GM10266 (cell line): ENCODE measurements at regions not wholly inside any gene's neighbourhood (a gene's known extent, or its start where the extent isn't known, plus 50 kb on each side); places are given as distances from the start of the nearest gene placed in this dataset.

Source experiments
- DNase-seq: peaks from one replicate; pipeline ENCODE4 v3.0.0; 2012; ENCODE audit errors: extremely low spot score
- TF ChIP-seq, protein P1 (sequence below): IDR thresholded peaks from 2 replicates; pipeline ENCODE4 v1.5.1; 2012; ENCODE audit warnings: mild to moderate bottlenecking, low read depth; ENCODE audit not compliant: control insufficient read depth, insufficient read depth; ENCODE audit errors: missing control alignments

DNA sequence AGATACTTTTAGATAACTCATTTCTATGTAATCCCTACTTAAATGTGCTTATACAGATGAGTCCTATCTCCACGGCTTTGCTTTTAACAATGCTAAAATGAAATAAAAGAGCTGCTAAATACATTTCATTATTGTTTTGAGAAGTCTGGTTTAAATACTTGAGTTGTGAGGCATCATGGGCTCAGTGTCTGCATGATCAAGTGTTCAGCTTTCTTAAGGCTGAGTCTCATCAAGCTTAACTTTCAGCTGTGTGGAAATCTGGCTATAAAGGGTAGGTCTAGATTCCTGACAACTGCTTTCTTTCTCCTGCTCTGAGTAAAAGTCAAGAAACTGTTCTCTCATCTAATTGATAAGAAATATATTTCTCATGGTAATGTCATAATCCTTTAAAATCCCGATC is 235.4 kb downstream of the FSCB start:
- TF ChIP-seq, protein P1, sequence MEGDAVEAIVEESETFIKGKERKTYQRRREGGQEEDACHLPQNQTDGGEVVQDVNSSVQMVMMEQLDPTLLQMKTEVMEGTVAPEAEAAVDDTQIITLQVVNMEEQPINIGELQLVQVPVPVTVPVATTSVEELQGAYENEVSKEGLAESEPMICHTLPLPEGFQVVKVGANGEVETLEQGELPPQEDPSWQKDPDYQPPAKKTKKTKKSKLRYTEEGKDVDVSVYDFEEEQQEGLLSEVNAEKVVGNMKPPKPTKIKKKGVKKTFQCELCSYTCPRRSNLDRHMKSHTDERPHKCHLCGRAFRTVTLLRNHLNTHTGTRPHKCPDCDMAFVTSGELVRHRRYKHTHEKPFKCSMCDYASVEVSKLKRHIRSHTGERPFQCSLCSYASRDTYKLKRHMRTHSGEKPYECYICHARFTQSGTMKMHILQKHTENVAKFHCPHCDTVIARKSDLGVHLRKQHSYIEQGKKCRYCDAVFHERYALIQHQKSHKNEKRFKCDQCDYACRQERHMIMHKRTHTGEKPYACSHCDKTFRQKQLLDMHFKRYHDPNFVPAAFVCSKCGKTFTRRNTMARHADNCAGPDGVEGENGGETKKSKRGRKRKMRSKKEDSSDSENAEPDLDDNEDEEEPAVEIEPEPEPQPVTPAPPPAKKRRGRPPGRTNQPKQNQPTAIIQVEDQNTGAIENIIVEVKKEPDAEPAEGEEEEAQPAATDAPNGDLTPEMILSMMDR, result no peak
- no peak for DNase-seq

- DNase-seq, result no peak
- TF ChIP-seq, protein P1, result no peak
Measured at GRCh38 chr14:44271006-44271405, 236.1 kb downstream of the FSCB start.

DNA sequence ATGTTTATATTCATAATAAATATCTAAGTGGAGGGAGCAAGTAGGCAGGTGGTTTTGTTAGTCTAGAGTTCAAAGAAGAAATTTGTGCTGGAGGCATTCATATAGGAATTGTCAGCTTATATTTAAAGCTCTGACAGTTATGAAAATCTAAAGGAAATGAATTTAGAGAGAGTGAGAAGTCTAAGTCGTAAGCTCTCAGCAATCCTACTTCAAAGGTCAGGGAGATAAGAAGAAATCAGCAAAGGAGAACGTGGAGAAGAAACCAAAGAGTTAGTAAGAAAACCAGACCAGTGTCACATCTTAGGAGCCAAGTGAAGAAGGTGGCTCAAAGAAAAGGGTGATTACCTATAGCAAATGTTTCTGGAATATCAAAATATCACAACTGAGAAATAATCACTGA is 241.8 kb downstream of the FSCB start:
- DNase-seq, result no peak

DNA sequence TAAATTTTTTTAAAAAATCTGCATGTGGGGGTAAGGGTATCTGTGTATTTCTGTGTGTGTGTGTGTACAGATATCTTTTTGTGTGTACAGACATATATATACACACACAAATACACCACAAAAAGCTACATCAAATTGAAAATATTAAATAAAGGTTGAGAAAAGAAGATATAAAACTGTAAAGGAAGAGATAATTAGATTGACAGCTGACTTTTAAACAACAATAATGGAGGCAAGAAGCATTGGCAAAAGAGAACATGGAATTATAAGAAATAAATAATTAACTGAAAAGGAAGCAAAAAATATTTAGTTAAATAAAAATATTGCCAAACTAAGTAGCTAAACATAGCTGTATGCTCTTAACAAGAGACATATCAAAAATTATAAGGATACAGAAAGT is 291.4 kb downstream of the FSCB start:
- TF ChIP-seq, protein P1, result no peak

More for the DNA sequence above, 241.8 kb downstream of the FSCB start:
- TF ChIP-seq, protein P1, result no peak

DNA sequence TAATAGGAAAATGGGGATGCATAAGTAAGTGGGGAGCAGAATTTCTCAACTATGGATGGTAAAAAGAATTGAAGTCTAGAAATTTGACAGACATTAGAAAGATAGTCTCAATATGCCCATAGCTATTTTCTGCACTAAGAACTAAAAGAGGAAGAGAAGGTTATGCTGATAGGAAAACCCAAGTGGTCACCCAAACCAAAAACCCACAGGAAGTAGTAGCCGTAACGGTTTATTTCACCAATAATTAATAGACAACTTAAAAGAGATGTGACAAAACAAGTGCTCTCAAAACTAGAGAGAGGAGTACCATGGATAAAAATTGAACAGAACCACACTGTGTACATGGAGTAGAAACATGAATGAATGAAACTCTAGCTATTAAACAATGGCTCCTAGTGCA is 295.4 kb downstream of the FSCB start:
- DNase-seq, result no peak

More for the DNA sequence above, 291.4 kb downstream of the FSCB start:
- no peak for DNase-seq

DNA sequence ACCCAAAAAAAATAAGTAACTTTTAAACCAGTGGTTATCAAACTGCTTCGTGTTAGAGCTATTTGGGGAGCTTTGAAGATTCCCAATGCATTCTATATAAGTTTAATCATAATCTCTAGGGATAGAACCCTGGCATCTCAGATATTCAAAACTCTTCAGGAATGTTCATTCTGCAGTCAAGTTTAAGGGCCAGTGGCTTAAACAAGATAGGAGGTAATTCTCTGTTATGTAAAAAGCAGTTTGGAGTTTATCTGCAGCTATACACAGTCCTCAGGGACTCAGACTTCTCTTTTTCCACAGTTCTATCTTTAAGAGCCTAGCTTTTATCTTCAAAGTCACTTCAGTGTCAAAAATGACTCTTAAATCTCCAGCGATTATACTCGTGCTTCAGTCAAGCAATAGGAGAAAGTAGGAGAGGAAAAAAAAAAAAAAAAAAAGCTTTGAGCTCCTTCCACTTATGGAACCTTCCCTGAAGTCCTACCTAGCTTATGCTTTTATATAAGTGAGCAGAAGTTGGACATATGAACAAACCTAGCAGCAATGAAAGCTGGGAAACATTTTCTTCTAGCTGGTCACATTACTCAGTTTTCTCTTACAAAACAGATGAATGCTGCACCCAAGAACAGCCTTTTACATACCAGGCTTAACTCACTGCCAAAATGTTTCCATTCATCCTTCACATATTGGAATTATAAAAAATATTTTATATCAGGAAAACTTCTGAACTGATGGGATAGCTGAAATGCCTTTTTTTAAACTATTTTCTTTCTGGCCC is 302.8 kb downstream of the FSCB start:
- TF ChIP-seq, protein P1, result no peak
- DNase-seq, result no peak

More for the DNA sequence above, 295.4 kb downstream of the FSCB start:
- TF ChIP-seq, protein P1, result no peak

DNA sequence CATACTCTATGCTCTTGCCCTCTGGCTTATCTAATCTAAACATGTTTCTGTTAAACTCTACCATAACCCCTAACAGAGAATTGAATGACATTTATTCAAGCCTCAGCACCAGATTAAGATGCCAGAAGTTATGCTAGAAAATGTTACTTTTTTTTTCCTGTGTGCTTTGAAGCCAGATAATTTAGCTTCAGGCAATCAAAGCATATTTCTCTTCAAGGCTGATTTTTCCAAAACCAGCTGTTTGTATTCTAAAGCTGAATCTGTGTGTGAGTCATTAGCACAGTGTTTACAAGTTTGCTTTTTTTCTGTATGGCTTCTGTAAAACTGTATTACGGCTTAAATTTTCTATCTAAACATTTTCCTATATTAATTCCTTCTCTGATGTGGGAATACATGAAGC is 326.1 kb downstream of the FSCB start:
- TF ChIP-seq, protein P1, result no peak
- no peak for DNase-seq
